ENCODE measurements at regions not wholly inside any gene's neighbourhood (a gene's known extent, or its start where the extent isn't known, plus 50 kb on each side); places are given as distances from the start of the nearest gene placed in this dataset.
"Not testable (repeated sequence)": the region's sequence is repeated elsewhere in the genome, so short reads cannot be mapped to it uniquely, and the experiment has no call there.

DNA sequence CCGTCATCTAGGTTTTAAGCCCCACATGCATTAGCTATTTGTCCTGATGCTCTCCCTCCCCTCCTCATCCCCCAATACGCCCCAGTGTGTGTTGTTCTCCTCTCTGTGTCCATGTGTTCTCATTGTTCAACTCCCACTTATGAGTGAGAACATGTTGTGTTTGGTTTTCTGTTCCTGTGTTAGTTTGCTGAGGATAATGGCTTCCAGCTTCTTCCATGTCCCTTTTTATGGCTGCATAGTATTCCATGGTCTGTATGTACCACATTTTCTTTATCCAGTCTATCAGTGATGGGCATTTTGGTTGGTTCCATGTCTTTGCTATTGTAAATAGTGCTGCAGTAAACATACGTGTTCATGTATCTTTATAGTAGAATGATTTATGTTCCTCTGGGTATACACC, 59.0 kb upstream of the ATXN1 start:
- TF ChIP-seq SRF (IDR thresholded peaks at IDR 0.05; ENCODE audit: low read depth in 2 of 2, low read length in 2 of 2); TCF3 (IDR thresholded peaks at IDR 0.05; ENCODE audit: borderline replicate concordance, insufficient read depth, low read depth, low read length); MXI1 (IDR thresholded peaks at IDR 0.05; ENCODE audit: low read depth, low read length); ZNF274 (IDR thresholded peaks at IDR 0.05; ENCODE audit: insufficient read depth, insufficient read length); TAF1 (IDR thresholded peaks at IDR 0.05; ENCODE audit: borderline replicate concordance, low read depth, low read length); NFYB (IDR thresholded peaks at IDR 0.05; ENCODE audit: insufficient read depth, low read depth, low read length); POLR2AphosphoS5 (IDR thresholded peaks at IDR 0.05; ENCODE audit: low read length): not testable (repeated sequence)
- TF ChIP-seq, protein P1, sequence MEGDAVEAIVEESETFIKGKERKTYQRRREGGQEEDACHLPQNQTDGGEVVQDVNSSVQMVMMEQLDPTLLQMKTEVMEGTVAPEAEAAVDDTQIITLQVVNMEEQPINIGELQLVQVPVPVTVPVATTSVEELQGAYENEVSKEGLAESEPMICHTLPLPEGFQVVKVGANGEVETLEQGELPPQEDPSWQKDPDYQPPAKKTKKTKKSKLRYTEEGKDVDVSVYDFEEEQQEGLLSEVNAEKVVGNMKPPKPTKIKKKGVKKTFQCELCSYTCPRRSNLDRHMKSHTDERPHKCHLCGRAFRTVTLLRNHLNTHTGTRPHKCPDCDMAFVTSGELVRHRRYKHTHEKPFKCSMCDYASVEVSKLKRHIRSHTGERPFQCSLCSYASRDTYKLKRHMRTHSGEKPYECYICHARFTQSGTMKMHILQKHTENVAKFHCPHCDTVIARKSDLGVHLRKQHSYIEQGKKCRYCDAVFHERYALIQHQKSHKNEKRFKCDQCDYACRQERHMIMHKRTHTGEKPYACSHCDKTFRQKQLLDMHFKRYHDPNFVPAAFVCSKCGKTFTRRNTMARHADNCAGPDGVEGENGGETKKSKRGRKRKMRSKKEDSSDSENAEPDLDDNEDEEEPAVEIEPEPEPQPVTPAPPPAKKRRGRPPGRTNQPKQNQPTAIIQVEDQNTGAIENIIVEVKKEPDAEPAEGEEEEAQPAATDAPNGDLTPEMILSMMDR (IDR thresholded peaks at IDR 0.05 in 2 of 3, conservative IDR thresholded peaks at IDR 0.05 in 1 of 3; ENCODE audit: control insufficient read depth in 2 of 3, extremely low read depth in 1 of 3, insufficient read depth in 1 of 3, low read depth in 3 of 3, low read length in 3 of 3) = not testable (repeated sequence)
- TF ChIP-seq, protein P2, sequence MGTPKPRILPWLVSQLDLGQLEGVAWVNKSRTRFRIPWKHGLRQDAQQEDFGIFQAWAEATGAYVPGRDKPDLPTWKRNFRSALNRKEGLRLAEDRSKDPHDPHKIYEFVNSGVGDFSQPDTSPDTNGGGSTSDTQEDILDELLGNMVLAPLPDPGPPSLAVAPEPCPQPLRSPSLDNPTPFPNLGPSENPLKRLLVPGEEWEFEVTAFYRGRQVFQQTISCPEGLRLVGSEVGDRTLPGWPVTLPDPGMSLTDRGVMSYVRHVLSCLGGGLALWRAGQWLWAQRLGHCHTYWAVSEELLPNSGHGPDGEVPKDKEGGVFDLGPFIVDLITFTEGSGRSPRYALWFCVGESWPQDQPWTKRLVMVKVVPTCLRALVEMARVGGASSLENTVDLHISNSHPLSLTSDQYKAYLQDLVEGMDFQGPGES (IDR thresholded peaks at IDR 0.05) = not testable (repeated sequence)
